Neutrophil (primary cell): ENCODE measurements at regions not wholly inside any gene's neighbourhood (a gene's known extent, or its start where the extent isn't known, plus 50 kb on each side); places are given as distances from the start of the nearest gene placed in this dataset.

ENCODE experiments used
- H3K27ac ChIP-seq: fragments of 200-600 bp; sonication (generic); 2 replicates; pipeline ENCODE4 v1.5.1; 2016; ENCODE audit warnings: mild to moderate bottlenecking, moderate library complexity
- H3K27me3 ChIP-seq: fragments of 200-600 bp; sonication (generic); 2 replicates; pipeline ENCODE4 v1.6.0; 2016; ENCODE audit warnings: mild to moderate bottlenecking
- H3K36me3 ChIP-seq: fragments of 200-600 bp; sonication (generic); 2 replicates; pipeline ENCODE4 v1.5.1; 2017
- H3K4me1 ChIP-seq, 2 experiments: fragments of 200-600 bp in 1 of 2; sonication (generic) in 1 of 2; 1 replicate in 1 of 2; 2 replicates in 1 of 2; pipeline versions ENCODE4 v1.5.1 to v1.6.1; 2013 to 2016; ENCODE audit warnings: low read depth in 1 of 2, low read length in 1 of 2, mild to moderate bottlenecking in 1 of 2, moderate library complexity in 1 of 2; ENCODE audit not compliant: control insufficient read depth in 1 of 2, insufficient read depth in 1 of 2
- H3K4me3 ChIP-seq, 2 experiments: fragments of 200-600 bp in 1 of 2; sonication (generic) in 1 of 2; 1 replicate in 1 of 2; 2 replicates in 1 of 2; pipeline ENCODE4 v1.5.1; 2013 to 2016; ENCODE audit warnings: low read depth in 1 of 2, low read length in 1 of 2, mild to moderate bottlenecking in 1 of 2, moderate library complexity in 1 of 2
- H3K9me3 ChIP-seq: fragments of 200-600 bp; sonication (generic); 2 replicates; pipeline ENCODE4 v1.5.1; 2016
- TF ChIP-seq, protein P1 (sequence below): fragments of 200-600 bp; sonication (generic); IDR thresholded peaks from 2 replicates; pipeline ENCODE4 v1.5.1; 2016; ENCODE audit warnings: antibody characterized with exemption

GRCh38 chr2:134081238-134081938 is 172.5 kb upstream of the MGAT5 start:
- no peak overlapping the region for H3K27ac ChIP-seq
- TF ChIP-seq, protein P1, sequence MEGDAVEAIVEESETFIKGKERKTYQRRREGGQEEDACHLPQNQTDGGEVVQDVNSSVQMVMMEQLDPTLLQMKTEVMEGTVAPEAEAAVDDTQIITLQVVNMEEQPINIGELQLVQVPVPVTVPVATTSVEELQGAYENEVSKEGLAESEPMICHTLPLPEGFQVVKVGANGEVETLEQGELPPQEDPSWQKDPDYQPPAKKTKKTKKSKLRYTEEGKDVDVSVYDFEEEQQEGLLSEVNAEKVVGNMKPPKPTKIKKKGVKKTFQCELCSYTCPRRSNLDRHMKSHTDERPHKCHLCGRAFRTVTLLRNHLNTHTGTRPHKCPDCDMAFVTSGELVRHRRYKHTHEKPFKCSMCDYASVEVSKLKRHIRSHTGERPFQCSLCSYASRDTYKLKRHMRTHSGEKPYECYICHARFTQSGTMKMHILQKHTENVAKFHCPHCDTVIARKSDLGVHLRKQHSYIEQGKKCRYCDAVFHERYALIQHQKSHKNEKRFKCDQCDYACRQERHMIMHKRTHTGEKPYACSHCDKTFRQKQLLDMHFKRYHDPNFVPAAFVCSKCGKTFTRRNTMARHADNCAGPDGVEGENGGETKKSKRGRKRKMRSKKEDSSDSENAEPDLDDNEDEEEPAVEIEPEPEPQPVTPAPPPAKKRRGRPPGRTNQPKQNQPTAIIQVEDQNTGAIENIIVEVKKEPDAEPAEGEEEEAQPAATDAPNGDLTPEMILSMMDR: no peak
- H3K4me3 ChIP-seq: no peak overlapping the region

DNA sequence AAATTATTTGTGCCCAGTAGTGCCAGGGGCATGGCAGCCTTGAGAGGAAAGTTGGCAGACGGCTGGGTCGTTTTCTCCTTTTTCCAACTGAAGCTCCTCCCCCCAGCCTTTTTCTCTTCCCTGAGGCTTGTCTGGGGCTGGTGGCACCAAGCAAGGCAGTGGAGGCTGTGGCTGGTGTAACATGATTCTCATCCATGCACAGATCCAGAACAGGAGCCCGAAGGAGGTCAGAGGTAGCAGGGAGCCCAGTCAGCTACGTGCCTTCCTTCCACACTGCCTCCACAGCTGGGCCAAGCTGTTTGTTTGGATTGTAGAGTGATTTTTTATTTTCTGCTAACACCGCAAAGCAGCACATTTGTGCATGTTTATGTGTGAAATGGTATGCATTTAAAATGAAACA is 170.3 kb upstream of the MGAT5 start:
- H3K4me1 ChIP-seq: no peaks in the 10 kb centered on the region
- no peaks in the 10 kb centered on the region for H3K36me3 ChIP-seq
- H3K4me3 ChIP-seq: no peak overlapping the region
- H3K27me3 ChIP-seq: peaks cover 36% of the 10 kb centered on the region
- TF ChIP-seq, protein P1: no peak
- no peaks in the 10 kb centered on the region for H3K9me3 ChIP-seq
- no peak overlapping the region for H3K27ac ChIP-seq

More at GRCh38 chr2:134081238-134081938, 172.5 kb upstream of the MGAT5 start:
- Histone ChIP-seq H3K36me3 (no peaks in the 10 kb centered on the region), H3K27me3 (peaks cover 32% of the 10 kb centered on the region), H3K9me3 (no peaks in the 10 kb centered on the region), H3K4me1 (no peaks in the 10 kb centered on the region)

DNA sequence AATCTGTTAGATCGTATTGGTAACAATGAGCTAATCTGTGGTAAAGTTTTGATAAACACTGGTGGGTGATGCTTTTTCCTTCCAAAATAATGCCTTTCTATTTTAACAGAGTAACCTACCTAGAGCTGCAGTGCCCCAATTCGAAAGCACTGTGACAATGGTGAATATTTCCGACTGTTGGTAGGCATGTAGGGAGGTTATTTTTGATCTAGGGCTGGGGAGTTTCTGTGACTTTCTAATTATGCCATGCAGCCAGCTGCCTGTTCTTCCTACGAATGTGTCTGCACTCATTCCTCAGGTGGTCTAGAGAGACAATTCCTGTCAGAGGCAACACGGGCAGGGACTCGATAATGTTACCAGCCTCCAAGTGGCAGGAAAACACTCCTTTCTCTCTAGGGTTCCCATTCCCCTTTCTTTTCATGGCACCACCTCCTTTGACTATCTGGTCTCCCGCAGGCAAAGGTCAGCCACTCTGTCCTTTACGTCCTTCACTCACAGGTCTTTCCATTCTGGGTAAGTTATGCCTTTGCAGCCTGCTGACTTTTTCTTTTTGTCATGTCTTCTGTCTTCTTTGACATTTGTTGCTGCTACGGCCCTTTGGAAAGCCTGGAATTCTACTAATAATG is 167.2 kb upstream of the MGAT5 start:
- no peaks in the 10 kb centered on the region for H3K4me1 ChIP-seq
- no peaks in the 10 kb centered on the region for H3K9me3 ChIP-seq
- peaks cover 31% of the 10 kb centered on the region for H3K27me3 ChIP-seq
- TF ChIP-seq, protein P1: no peak
- H3K27ac ChIP-seq: no peak overlapping the region
- H3K4me3 ChIP-seq: no peak overlapping the region
- no peaks in the 10 kb centered on the region for H3K36me3 ChIP-seq

DNA sequence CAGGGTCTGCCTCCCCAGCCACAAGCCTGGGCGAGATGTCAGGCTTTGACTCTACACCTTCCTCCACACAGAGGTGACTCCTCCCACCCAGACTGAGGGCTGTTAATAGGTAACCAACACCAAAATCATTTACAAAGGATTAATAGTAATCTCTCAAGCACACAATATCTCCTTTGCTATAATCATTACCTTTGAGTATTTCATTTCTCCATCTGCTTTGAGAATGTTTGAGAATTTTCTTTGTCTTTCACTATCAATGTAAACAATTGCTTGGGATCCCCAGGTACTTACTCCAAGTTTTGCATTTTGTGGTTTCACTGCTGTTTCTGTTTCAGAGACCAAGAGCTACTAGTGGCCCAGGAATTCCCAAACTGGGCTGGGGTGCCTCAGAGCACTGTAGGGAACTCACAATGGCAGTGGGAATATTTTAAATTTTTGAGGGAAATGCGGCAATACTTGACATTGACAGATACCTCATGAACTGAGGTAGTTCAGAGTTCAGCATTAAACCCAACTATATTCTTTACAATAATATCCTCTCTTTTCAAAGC is 166.4 kb upstream of the MGAT5 start:
- Histone ChIP-seq H3K27ac (no peak overlapping the region), H3K36me3 (no peaks in the 10 kb centered on the region), H3K9me3 (no peaks in the 10 kb centered on the region), H3K27me3 (peaks cover 24% of the 10 kb centered on the region), H3K4me1 (no peaks in the 10 kb centered on the region), H3K4me3 (no peak overlapping the region)
- TF ChIP-seq, protein P1: no peak

- Histone ChIP-seq H3K27me3 (peaks cover 10% of the 10 kb centered on the region), H3K27ac (no peak overlapping the region), H3K4me1 (no peaks in the 10 kb centered on the region), H3K4me3 (no peak overlapping the region), H3K36me3 (no peaks in the 10 kb centered on the region), H3K9me3 (no peaks in the 10 kb centered on the region)
- TF ChIP-seq, protein P1: no peak
Measured at GRCh38 chr2:134089454-134089853, 164.4 kb upstream of the MGAT5 start.
